GM23248 (cell line): ENCODE measurements at regions not wholly inside any gene's neighbourhood (a gene's known extent, or its start where the extent isn't known, plus 50 kb on each side); places are given as distances from the start of the nearest gene placed in this dataset.
A peak's percentile ranks its signal among the peaks of the same experiment; 100 is the strongest.

Experiments used
- DNase-seq: peaks from one replicate; pipeline ENCODE4 v3.0.0-alpha.2; 2015
- H2AFZ ChIP-seq: fragments of 200-600 bp; sonication (generic); 2 replicates; pipeline ENCODE4 v1.6.1; 2016; ENCODE audit warnings: antibody characterized with exemption
- H3F3A ChIP-seq: fragments of 200-600 bp; sonication (generic); 2 replicates; pipeline ENCODE4 v1.6.1; 2016; ENCODE audit warnings: mild to moderate bottlenecking, antibody characterized with exemption, mixed run types; ENCODE audit not compliant: insufficient read depth
- H3K27ac ChIP-seq: fragments of 200-600 bp; sonication (generic); 2 replicates; pipeline ENCODE4 v1.5.1; 2016; ENCODE audit warnings: mild to moderate bottlenecking
- H3K27me3 ChIP-seq: fragments of 200-600 bp; sonication (generic); replicated peaks from 2 replicates; pipeline ENCODE4 v1.6.1; 2016; ENCODE audit warnings: mild to moderate bottlenecking; ENCODE audit not compliant: insufficient read depth
- H3K36me3 ChIP-seq: fragments of 200-600 bp; sonication (generic); 2 replicates; pipeline ENCODE4 v1.6.1; 2016; ENCODE audit warnings: low read depth, mild to moderate bottlenecking
- H3K4me1 ChIP-seq: fragments of 200-600 bp; sonication (generic); 2 replicates; pipeline ENCODE4 v1.6.1; 2016; ENCODE audit warnings: mild to moderate bottlenecking; ENCODE audit not compliant: insufficient read depth
- H3K4me2 ChIP-seq: fragments of 200-600 bp; sonication (generic); one replicate; pipeline ENCODE4 v1.6.1; 2016; ENCODE audit warnings: mild to moderate bottlenecking; ENCODE audit not compliant: unreplicated experiment
- H3K4me3 ChIP-seq: fragments of 200-600 bp; sonication (generic); 2 replicates; pipeline ENCODE4 v1.5.1; 2016; ENCODE audit warnings: mild to moderate bottlenecking
- H3K79me2 ChIP-seq: fragments of 200-600 bp; sonication (generic); 2 replicates; pipeline ENCODE4 v1.6.1; 2016; ENCODE audit warnings: mild to moderate bottlenecking; ENCODE audit not compliant: insufficient read depth
- H3K9ac ChIP-seq: fragments of 200-600 bp; sonication (generic); 2 replicates; pipeline ENCODE4 v1.6.1; 2016; ENCODE audit warnings: mild to moderate bottlenecking
- H3K9me2 ChIP-seq: fragments of 200-600 bp; sonication (generic); 2 replicates; pipeline ENCODE4 v1.6.1; 2016; ENCODE audit warnings: mixed run types, mild to moderate bottlenecking, moderate library complexity; ENCODE audit not compliant: insufficient read depth
- H3K9me3 ChIP-seq: fragments of 200-600 bp; sonication (generic); one replicate; pipeline ENCODE4 v1.6.1; 2017; ENCODE audit warnings: low read depth
- H4K20me1 ChIP-seq: fragments of 200-600 bp; sonication (generic); 2 replicates; pipeline ENCODE4 v1.6.0; 2016; ENCODE audit not compliant: insufficient read depth
- EZH2 ChIP-seq: fragments of 200-600 bp; sonication (generic); IDR thresholded peaks from 2 replicates; pipeline ENCODE4 v1.6.1; 2018; ENCODE audit warnings: antibody characterized with exemption, mild to moderate bottlenecking; ENCODE audit not compliant: insufficient read depth, poor library complexity, severe bottlenecking
- EZH2phosphoT487 ChIP-seq: fragments of 200-600 bp; sonication (generic); IDR thresholded peaks from 2 replicates; pipeline ENCODE4 v1.6.1; 2018; ENCODE audit warnings: antibody characterized with exemption, moderate library complexity, mild to moderate bottlenecking, low read depth; ENCODE audit not compliant: insufficient read depth
- WGBS, 2 experiments: methylation state at CpG; one replicate each; pipeline ENCODE4 v1.1.6; 2015 to 2017; ENCODE audit warnings: low lambda C conversion rate in 2 of 2, low coverage in 1 of 2; ENCODE audit errors: missing lambda C conversion rate in 2 of 2; 5-methylcytosine and 5-hydroxymethylcytosine counted together
- in situ Hi-C: fragments of 300-500 bp; cut with MboI; formaldehyde crosslinking; loops from 2 replicates; pipeline ENCODE4 v1.15.0; 2020

GRCh38 chr17:14831491-14831890 lies 433.6 kb downstream of the PMP22 start:
- Histone ChIP-seq H3K79me2 (no peaks in the 10 kb centered on the region), H4K20me1 (no peaks in the 10 kb centered on the region), H3K27ac (no peak overlapping the region), H3K9ac (no peak overlapping the region), H3K4me1 (peaks cover 6% of the 10 kb centered on the region), H3K4me3 (no peak overlapping the region), H3K4me2 (no peak overlapping the region), H2AFZ (no peak overlapping the region), H3K9me2 (no peaks in the 10 kb centered on the region), H3K27me3 (no peaks in the 10 kb centered on the region), H3K36me3 (no peaks in the 10 kb centered on the region), H3K9me3 (no peaks in the 10 kb centered on the region), H3F3A (peaks cover 4% of the 10 kb centered on the region; the same call in 1 of the 2 replicates)
- in situ Hi-C loops: no loop called here
- no peak for DNase-seq
- TF ChIP-seq EZH2phosphoT487: no peak
- no peak for TF ChIP-seq EZH2
- 45 to 48% methylated on average over 2 of the region's 2 CpGs for WGBS, 2 experiments

GRCh38 chr17:14827396-14827919 lies 437.7 kb downstream of the PMP22 start:
- H3K79me2 ChIP-seq: no peaks in the 10 kb centered on the region
- WGBS, 2 experiments: 40 to 47% methylated on average over 6 of the region's 6 CpGs
- no peaks in the 10 kb centered on the region for H3K36me3 ChIP-seq
- no peak for DNase-seq
- H3K4me3 ChIP-seq: no peak overlapping the region
- peaks cover 6% of the 10 kb centered on the region for H3K9me3 ChIP-seq
- H4K20me1 ChIP-seq: no peaks in the 10 kb centered on the region
- H2AFZ ChIP-seq: no peak overlapping the region
- H3F3A ChIP-seq: no peaks in the 10 kb centered on the region
- H3K27me3 ChIP-seq: no peaks in the 10 kb centered on the region
- no peaks in the 10 kb centered on the region for H3K4me1 ChIP-seq
- no peak overlapping the region for H3K4me2 ChIP-seq
- TF ChIP-seq EZH2: no peak
- TF ChIP-seq EZH2phosphoT487: no peak
- in situ Hi-C loops: no loop called here
- H3K27ac ChIP-seq: no peak overlapping the region
- H3K9ac ChIP-seq: no peak overlapping the region
- H3K9me2 ChIP-seq: no peaks in the 10 kb centered on the region

- Histone ChIP-seq H3K9me3 (peaks cover 6% of the 10 kb centered on the region), H3K4me1 (no peaks in the 10 kb centered on the region), H3K79me2 (no peaks in the 10 kb centered on the region), H3K36me3 (no peaks in the 10 kb centered on the region), H3K9me2 (no peaks in the 10 kb centered on the region), H3K27ac (no peak overlapping the region), H4K20me1 (no peaks in the 10 kb centered on the region), H3K27me3 (no peaks in the 10 kb centered on the region), H3K9ac (no peak overlapping the region), H3K4me3 (no peak overlapping the region), H3F3A (no peaks in the 10 kb centered on the region), H2AFZ (no peak overlapping the region), H3K4me2 (no peak overlapping the region)
- TF ChIP-seq EZH2phosphoT487 (no peak), EZH2 (no peak)
- in situ Hi-C loops: no loop called here
- DNase-seq: no peak
- 47 to 75% methylated on average over 3 of the region's 3 CpGs for WGBS, 2 experiments
These were observed 438.8 kb downstream of the PMP22 start for GRCh38 chr17:14826358-14826757.

GRCh38 chr17:14818469-14818868 lies 446.7 kb downstream of the PMP22 start:
- no peaks in the 10 kb centered on the region for H4K20me1 ChIP-seq
- in situ Hi-C loops: no loop called here
- 14 to 17% methylated on average over 1 of the region's 1 CpG for WGBS, 2 experiments
- no peak overlapping the region for H3K9ac ChIP-seq
- no peak for DNase-seq
- no peaks in the 10 kb centered on the region for H3F3A ChIP-seq
- no peak overlapping the region for H3K4me3 ChIP-seq
- peaks cover 2% of the 10 kb centered on the region for H3K9me3 ChIP-seq
- no peak overlapping the region for H3K27ac ChIP-seq
- H2AFZ ChIP-seq: no peak overlapping the region
- H3K36me3 ChIP-seq: no peaks in the 10 kb centered on the region
- no peaks in the 10 kb centered on the region for H3K9me2 ChIP-seq
- H3K27me3 ChIP-seq: no peaks in the 10 kb centered on the region
- H3K4me2 ChIP-seq: no peak overlapping the region
- no peak for TF ChIP-seq EZH2
- no peak for TF ChIP-seq EZH2phosphoT487
- H3K79me2 ChIP-seq: no peaks in the 10 kb centered on the region
- no peaks in the 10 kb centered on the region for H3K4me1 ChIP-seq

GRCh38 chr17:14815079-14815478 lies 450.0 kb downstream of the PMP22 start:
- in situ Hi-C loops: no loop called here
- H3K27me3 ChIP-seq: no peaks in the 10 kb centered on the region
- H3K9ac ChIP-seq: no peak overlapping the region
- no peaks in the 10 kb centered on the region for H3K9me2 ChIP-seq
- no peaks in the 10 kb centered on the region for H3K79me2 ChIP-seq
- no peaks in the 10 kb centered on the region for H3K4me1 ChIP-seq
- no peak overlapping the region for H2AFZ ChIP-seq
- no peak for TF ChIP-seq EZH2phosphoT487
- no peak for TF ChIP-seq EZH2
- WGBS, 2 experiments: 72% methylated on average over 6 of the region's 6 CpGs
- H3K4me2 ChIP-seq: no peak overlapping the region
- H3F3A ChIP-seq: no peaks in the 10 kb centered on the region
- no peak overlapping the region for H3K27ac ChIP-seq
- no peaks in the 10 kb centered on the region for H3K9me3 ChIP-seq
- no peaks in the 10 kb centered on the region for H4K20me1 ChIP-seq
- no peaks in the 10 kb centered on the region for H3K36me3 ChIP-seq
- DNase-seq: peak; percentile 36
- no peak overlapping the region for H3K4me3 ChIP-seq
